HG03045 (cell line): ENCODE measurements at regions not wholly inside any gene's neighbourhood (a gene's known extent, or its start where the extent isn't known, plus 50 kb on each side); places are given as distances from the start of the nearest gene placed in this dataset.
"Not testable (repeated sequence)": the region's sequence is repeated elsewhere in the genome, so short reads cannot be mapped to it uniquely, and the experiment has no call there.

ENCODE experiments used
- ATAC-seq: cut with Tn5 transposase; IDR thresholded peaks from one replicate; pipeline ENCODE4 v1.9.1; 2021; ENCODE audit warnings: mild to moderate bottlenecking, moderate library complexity; ENCODE audit not compliant: unreplicated experiment

GRCh38 chr2:110336071-110336470, 123.7 kb upstream of the MTLN start:
- not testable (repeated sequence) for ATAC-seq

- ATAC-seq = not testable (repeated sequence)
These were observed 123.2 kb upstream of the MTLN start for GRCh38 chr2:110335415-110336049.

GRCh38 chr2:110333114-110334095, 121.1 kb upstream of the MTLN start:
- ATAC-seq = not testable (repeated sequence)

GRCh38 chr2:110331625-110332024, 119.3 kb upstream of the MTLN start:
- not testable (repeated sequence) for ATAC-seq

GRCh38 chr2:110329760-110330159, 117.4 kb upstream of the MTLN start:
- not testable (repeated sequence) for ATAC-seq

GRCh38 chr2:110329158-110329557, 116.8 kb upstream of the MTLN start:
- not testable (repeated sequence) for ATAC-seq

- not testable (repeated sequence) for ATAC-seq
These were observed 116.3 kb upstream of the MTLN start for GRCh38 chr2:110328677-110329076.

- not testable (repeated sequence) for ATAC-seq
These were observed 111.5 kb upstream of the MTLN start for GRCh38 chr2:110323832-110324231.

GRCh38 chr2:110322535-110322934, 110.2 kb upstream of the MTLN start:
- ATAC-seq = not testable (repeated sequence)

GRCh38 chr2:110320834-110321563, 108.7 kb upstream of the MTLN start:
- ATAC-seq = not testable (repeated sequence)

- not testable (repeated sequence) for ATAC-seq
These were observed 106.6 kb upstream of the MTLN start for GRCh38 chr2:110318898-110319297.

GRCh38 chr2:110317377-110317776, 105.0 kb upstream of the MTLN start:
- ATAC-seq = not testable (repeated sequence)

GRCh38 chr2:110316051-110316865, 103.9 kb upstream of the MTLN start:
- not testable (repeated sequence) for ATAC-seq

GRCh38 chr2:110315054-110315820, 102.9 kb upstream of the MTLN start:
- not testable (repeated sequence) for ATAC-seq

- not testable (repeated sequence) for ATAC-seq
These were observed 102.1 kb upstream of the MTLN start for GRCh38 chr2:110314472-110314871.

GRCh38 chr2:110313032-110313431, 100.7 kb upstream of the MTLN start:
- not testable (repeated sequence) for ATAC-seq

- not testable (repeated sequence) for ATAC-seq
These were observed 99.5 kb upstream of the MTLN start for GRCh38 chr2:110311713-110312444.

- ATAC-seq = not testable (repeated sequence)
These were observed 98.7 kb upstream of the MTLN start for GRCh38 chr2:110310988-110311475.

GRCh38 chr2:110308728-110309127, 96.4 kb upstream of the MTLN start:
- ATAC-seq = not testable (repeated sequence)
